NB4 (cell line): ENCODE measurements at regions not wholly inside any gene's neighbourhood (a gene's known extent, or its start where the extent isn't known, plus 50 kb on each side); places are given as distances from the start of the nearest gene placed in this dataset.

Source experiments
- MAX ChIP-seq: IDR thresholded peaks from 2 replicates; pipeline ENCODE4 v1.6.1; 2011; ENCODE audit warnings: low read depth, low read length
- MYC ChIP-seq: IDR thresholded peaks from 2 replicates; pipeline ENCODE4 v1.6.1; 2011; ENCODE audit warnings: low read depth, low read length
- POLR2A ChIP-seq: IDR thresholded peaks from 2 replicates; pipeline ENCODE4 v1.6.1; 2011; ENCODE audit warnings: mild to moderate bottlenecking; ENCODE audit not compliant: insufficient read length; ENCODE audit errors: extremely low read depth
- TF ChIP-seq, protein P1 (sequence below): IDR thresholded peaks from one replicate; pipeline ENCODE4 v1.5.1; 2012; ENCODE audit warnings: low read depth, low read length

- TF ChIP-seq POLR2A, result no peak
- TF ChIP-seq, protein P1, sequence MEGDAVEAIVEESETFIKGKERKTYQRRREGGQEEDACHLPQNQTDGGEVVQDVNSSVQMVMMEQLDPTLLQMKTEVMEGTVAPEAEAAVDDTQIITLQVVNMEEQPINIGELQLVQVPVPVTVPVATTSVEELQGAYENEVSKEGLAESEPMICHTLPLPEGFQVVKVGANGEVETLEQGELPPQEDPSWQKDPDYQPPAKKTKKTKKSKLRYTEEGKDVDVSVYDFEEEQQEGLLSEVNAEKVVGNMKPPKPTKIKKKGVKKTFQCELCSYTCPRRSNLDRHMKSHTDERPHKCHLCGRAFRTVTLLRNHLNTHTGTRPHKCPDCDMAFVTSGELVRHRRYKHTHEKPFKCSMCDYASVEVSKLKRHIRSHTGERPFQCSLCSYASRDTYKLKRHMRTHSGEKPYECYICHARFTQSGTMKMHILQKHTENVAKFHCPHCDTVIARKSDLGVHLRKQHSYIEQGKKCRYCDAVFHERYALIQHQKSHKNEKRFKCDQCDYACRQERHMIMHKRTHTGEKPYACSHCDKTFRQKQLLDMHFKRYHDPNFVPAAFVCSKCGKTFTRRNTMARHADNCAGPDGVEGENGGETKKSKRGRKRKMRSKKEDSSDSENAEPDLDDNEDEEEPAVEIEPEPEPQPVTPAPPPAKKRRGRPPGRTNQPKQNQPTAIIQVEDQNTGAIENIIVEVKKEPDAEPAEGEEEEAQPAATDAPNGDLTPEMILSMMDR, result no peak
- no peak for TF ChIP-seq MAX
- no peak for TF ChIP-seq MYC
Measured at GRCh38 chrX:115367455-115367854, 77.9 kb downstream of the LUZP4 start.
